HG02763 (cell line): ENCODE measurements at regions not wholly inside any gene's neighbourhood (a gene's known extent, or its start where the extent isn't known, plus 50 kb on each side); places are given as distances from the start of the nearest gene placed in this dataset.

Source experiments
- ATAC-seq: cut with Tn5 transposase; IDR thresholded peaks from one replicate; pipeline ENCODE4 v1.9.1; 2021; ENCODE audit warnings: mild to moderate bottlenecking, moderate library complexity; ENCODE audit not compliant: unreplicated experiment

GRCh38 chr2:191604154-191604553 lies 73.8 kb upstream of the NABP1 start:
- ATAC-seq, result no peak

GRCh38 chr2:191607096-191607495 lies 70.8 kb upstream of the NABP1 start:
- ATAC-seq, result no peak

- no peak for ATAC-seq
Measured at GRCh38 chr2:191610756-191611155, 67.2 kb upstream of the NABP1 start.

GRCh38 chr2:191611614-191612013 lies 66.3 kb upstream of the NABP1 start:
- ATAC-seq, result peak; percentile 97

GRCh38 chr2:191612496-191612895 lies 65.4 kb upstream of the NABP1 start:
- no peak for ATAC-seq

- ATAC-seq, result no peak
Measured at GRCh38 chr2:191614759-191615158, 63.2 kb upstream of the NABP1 start.

GRCh38 chr2:191615596-191615995 lies 62.3 kb upstream of the NABP1 start:
- no peak for ATAC-seq

GRCh38 chr2:191617575-191617974 lies 60.4 kb upstream of the NABP1 start:
- peak; percentile 85 for ATAC-seq

GRCh38 chr2:191618046-191618780 lies 59.7 kb upstream of the NABP1 start:
- ATAC-seq, result peak; percentile 13

GRCh38 chr2:191618786-191619185 lies 59.1 kb upstream of the NABP1 start:
- no peak for ATAC-seq

- no peak for ATAC-seq
Measured at GRCh38 chr2:191620144-191620543, 57.8 kb upstream of the NABP1 start.

GRCh38 chr2:191622374-191623320 lies 55.3 kb upstream of the NABP1 start:
- ATAC-seq, result no peak

GRCh38 chr2:191625016-191625415 lies 52.9 kb upstream of the NABP1 start:
- ATAC-seq, result peak; percentile 75

GRCh38 chr2:191625446-191625845 lies 52.5 kb upstream of the NABP1 start:
- no peak for ATAC-seq

- ATAC-seq, result no peak
Measured at GRCh38 chr2:191626497-191627151, 51.3 kb upstream of the NABP1 start.

- no peak for ATAC-seq
Measured at GRCh38 chr2:191627518-191627917, 50.4 kb upstream of the NABP1 start.
